Neural cell (in vitro differentiated cells): ENCODE measurements at regions not wholly inside any gene's neighbourhood (a gene's known extent, or its start where the extent isn't known, plus 50 kb on each side); places are given as distances from the start of the nearest gene placed in this dataset.

Experiments used
- H2AFZ ChIP-seq: fragments of 200-600, 300-800 bp; sonication (generic), shearing (Covaris generic); 2 replicates; pipeline ENCODE4 v1.6.0; 2014; ENCODE audit warnings: low read depth, mild to moderate bottlenecking, antibody characterized with exemption, low read length, moderate library complexity
- H3F3A ChIP-seq: fragments of 200-600 bp; shearing (Covaris generic); 2 replicates; pipeline ENCODE4 v1.6.1; 2016; ENCODE audit warnings: mild to moderate bottlenecking, moderate library complexity, mixed read lengths, antibody characterized with exemption, low read length; ENCODE audit not compliant: insufficient read depth, poor library complexity, severe bottlenecking
- H3K27ac ChIP-seq: fragments of 200-600, 300-800 bp; sonication (generic), shearing (Covaris generic); 2 replicates; pipeline ENCODE4 v1.5.1; 2014; ENCODE audit warnings: mild to moderate bottlenecking, low read length, moderate library complexity
- H3K27me3 ChIP-seq: fragments of 300-800, 200-600 bp; sonication (generic), shearing (Covaris generic); 2 replicates; pipeline ENCODE4 v1.6.0; 2014; ENCODE audit warnings: mild to moderate bottlenecking, low read depth, low read length, moderate library complexity; ENCODE audit not compliant: insufficient read depth
- H3K36me3 ChIP-seq: fragments of 300-800, 200-600 bp; sonication (generic), shearing (Covaris generic); 2 replicates; pipeline ENCODE4 v1.5.1; 2014; ENCODE audit warnings: mild to moderate bottlenecking, antibody characterized with exemption, low read length, moderate library complexity; ENCODE audit not compliant: insufficient read depth
- H3K4me2 ChIP-seq: fragments of 300-800, 200-600 bp; sonication (generic), shearing (Covaris generic); 2 replicates; pipeline ENCODE4 v1.6.0; 2014; ENCODE audit warnings: mild to moderate bottlenecking, low read length
- H3K4me3 ChIP-seq: fragments of 300-800, 200-600 bp; sonication (generic), shearing (Covaris generic); 2 replicates; pipeline ENCODE4 v1.5.1; 2014; ENCODE audit warnings: mild to moderate bottlenecking, low read length, moderate library complexity
- H3K79me2 ChIP-seq: fragments of 200-600 bp; shearing (Covaris generic); replicated peaks from 2 replicates; pipeline ENCODE4 v1.6.0; 2014; ENCODE audit warnings: mild to moderate bottlenecking, low read length, moderate library complexity; ENCODE audit not compliant: insufficient read depth
- H3K9ac ChIP-seq: fragments of 300-800, 200-600 bp; sonication (generic), shearing (Covaris generic); 2 replicates; pipeline ENCODE4 v1.6.1; 2016; ENCODE audit warnings: mild to moderate bottlenecking, low read length, mixed read lengths
- H3K9me2 ChIP-seq: fragments of 200-600 bp; shearing (Covaris generic); 2 replicates; pipeline ENCODE4 v1.6.1; 2016; ENCODE audit warnings: mild to moderate bottlenecking, low read length, mixed read lengths; ENCODE audit not compliant: insufficient read depth
- H3K9me3 ChIP-seq: fragments of 200-600, 300-800 bp; sonication (generic), shearing (Covaris generic); 2 replicates; pipeline ENCODE4 v1.6.1; 2016; ENCODE audit warnings: mild to moderate bottlenecking, mixed run types, low read length, moderate library complexity, mixed read lengths
- H4K20me1 ChIP-seq: fragments of 200-600 bp; shearing (Covaris generic); 2 replicates; pipeline ENCODE4 v1.6.1; 2016; ENCODE audit warnings: mild to moderate bottlenecking, mixed run types; ENCODE audit not compliant: insufficient read depth
- CTCF ChIP-seq: fragments of 450-650 bp; IDR thresholded peaks from 2 replicates; pipeline ENCODE4 v1.5.1; 2014; ENCODE audit warnings: antibody characterized with exemption, mild to moderate bottlenecking, moderate library complexity; ENCODE audit not compliant: poor library complexity, severe bottlenecking
- EP300 ChIP-seq: fragments of 450-650 bp; conservative IDR thresholded peaks from 2 replicates; pipeline ENCODE4 v1.6.1; 2014; ENCODE audit warnings: antibody characterized with exemption, mild to moderate bottlenecking, moderate library complexity; ENCODE audit not compliant: poor library complexity, severe bottlenecking
- EZH2 ChIP-seq: fragments of 200-600, 300-800 bp; shearing (Covaris generic), sonication (generic); IDR thresholded peaks from 2 replicates; pipeline ENCODE4 v1.6.1; 2014; ENCODE audit warnings: antibody characterized with exemption, low read length, borderline replicate concordance, mild to moderate bottlenecking; ENCODE audit not compliant: insufficient read depth, poor library complexity, severe bottlenecking
- MXI1 ChIP-seq: fragments of 450-650 bp; conservative IDR thresholded peaks from 2 replicates; pipeline ENCODE4 v1.6.1; 2014; ENCODE audit warnings: antibody characterized with exemption, mild to moderate bottlenecking; ENCODE audit not compliant: poor library complexity, severe bottlenecking
- POLR2AphosphoS5 ChIP-seq: IDR thresholded peaks from 2 replicates; pipeline ENCODE4 v1.6.1; 2012
- RAD21 ChIP-seq: fragments of 450-650 bp; conservative IDR thresholded peaks from 2 replicates; pipeline ENCODE4 v1.6.1; 2014; ENCODE audit warnings: antibody characterized with exemption, mild to moderate bottlenecking, moderate library complexity
- REST ChIP-seq: IDR thresholded peaks from 2 replicates; pipeline ENCODE4 v1.6.1; 2012; ENCODE audit warnings: borderline replicate concordance
- SMC3 ChIP-seq: fragments of 450-650 bp; conservative IDR thresholded peaks from 2 replicates; pipeline ENCODE4 v1.6.1; 2014; ENCODE audit warnings: antibody characterized with exemption, mild to moderate bottlenecking, moderate library complexity; ENCODE audit not compliant: poor library complexity
- TAF1 ChIP-seq: IDR thresholded peaks from 2 replicates; pipeline ENCODE4 v1.6.1; 2012; ENCODE audit warnings: low read depth

GRCh38 chr10:114749014-114749413, 72.6 kb upstream of the FHIP2A start:
- no peak for TF ChIP-seq RAD21
- TF ChIP-seq TAF1: no peak
- no peak for TF ChIP-seq REST
- no peak for TF ChIP-seq CTCF
- no peak for TF ChIP-seq EP300
- TF ChIP-seq MXI1: no peak
- no peak for TF ChIP-seq POLR2AphosphoS5
- TF ChIP-seq EZH2: no peak
- no peak for TF ChIP-seq SMC3
- H2AFZ ChIP-seq: no peak overlapping the region
- no peak overlapping the region for H3K4me2 ChIP-seq
- no peaks in the 10 kb centered on the region for H4K20me1 ChIP-seq
- H3K79me2 ChIP-seq: no peaks in the 10 kb centered on the region
- H3K36me3 ChIP-seq: no peaks in the 10 kb centered on the region
- no peaks in the 10 kb centered on the region for H3F3A ChIP-seq
- H3K9me2 ChIP-seq: no peaks in the 10 kb centered on the region
- H3K9me3 ChIP-seq: no peaks in the 10 kb centered on the region
- H3K4me3 ChIP-seq: no peak overlapping the region
- no peaks in the 10 kb centered on the region for H3K27me3 ChIP-seq
- no peak overlapping the region for H3K9ac ChIP-seq
- no peak overlapping the region for H3K27ac ChIP-seq

GRCh38 chr10:114749510-114749909, 72.1 kb upstream of the FHIP2A start:
- no peaks in the 10 kb centered on the region for H3K9me3 ChIP-seq
- no peak overlapping the region for H3K4me2 ChIP-seq
- H3K27ac ChIP-seq: no peak overlapping the region
- no peak overlapping the region for H2AFZ ChIP-seq
- TF ChIP-seq POLR2AphosphoS5 (no peak), MXI1 (no peak), SMC3 (no peak), EP300 (no peak), TAF1 (no peak), EZH2 (no peak)
- no peaks in the 10 kb centered on the region for H4K20me1 ChIP-seq
- no peaks in the 10 kb centered on the region for H3K79me2 ChIP-seq
- H3K9me2 ChIP-seq: no peaks in the 10 kb centered on the region
- no peak overlapping the region for H3K4me3 ChIP-seq
- no peak overlapping the region for H3K9ac ChIP-seq
- H3K36me3 ChIP-seq: no peaks in the 10 kb centered on the region
- H3F3A ChIP-seq: no peaks in the 10 kb centered on the region
- no peaks in the 10 kb centered on the region for H3K27me3 ChIP-seq

- Histone ChIP-seq H3K36me3 (no peaks in the 10 kb centered on the region), H3F3A (no peaks in the 10 kb centered on the region), H3K27me3 (no peaks in the 10 kb centered on the region), H3K9ac (no peak overlapping the region), H3K79me2 (no peaks in the 10 kb centered on the region), H2AFZ (no peak overlapping the region), H4K20me1 (no peaks in the 10 kb centered on the region), H3K9me2 (no peaks in the 10 kb centered on the region), H3K4me2 (no peak overlapping the region), H3K27ac (no peak overlapping the region), H3K4me3 (no peak overlapping the region), H3K9me3 (no peaks in the 10 kb centered on the region)
- TF ChIP-seq REST (no peak), CTCF (no peak), RAD21 (no peak), POLR2AphosphoS5 (no peak), SMC3 (no peak), EP300 (no peak), EZH2 (no peak), TAF1 (no peak), MXI1 (no peak)
These were observed 69.7 kb upstream of the FHIP2A start for GRCh38 chr10:114751856-114752255.
